Parathyroid adenoma (tissue), 2 donors: ENCODE measurements at regions not wholly inside any gene's neighbourhood (a gene's known extent, or its start where the extent isn't known, plus 50 kb on each side); places are given as distances from the start of the nearest gene placed in this dataset.

ENCODE experiments used
- H2AFZ ChIP-seq: fragments of 300-600 bp; sonication (generic); one replicate; pipeline ENCODE4 v1.7.0; 2017; ENCODE audit warnings: antibody characterized with exemption, mild to moderate bottlenecking
- H3K27ac ChIP-seq: fragments of 300-600 bp; sonication (generic); one replicate; pipeline ENCODE4 v1.7.0; 2017
- H3K27me3 ChIP-seq: fragments of 300-600 bp; sonication (generic); one replicate; pipeline ENCODE4 v1.7.0; 2017; ENCODE audit warnings: low read length; ENCODE audit not compliant: control insufficient read depth, insufficient read depth
- H3K36me3 ChIP-seq: fragments of 300-600 bp; sonication (generic); one replicate; pipeline ENCODE4 v1.7.0; 2017; ENCODE audit warnings: low read length; ENCODE audit not compliant: control insufficient read depth, insufficient read depth
- H3K4me1 ChIP-seq: fragments of 300-600 bp; sonication (generic); one replicate; pipeline ENCODE4 v1.7.0; 2017; ENCODE audit warnings: control low read depth
- H3K4me2 ChIP-seq: fragments of 300-600 bp; sonication (generic); one replicate; pipeline ENCODE4 v1.7.0; 2017; ENCODE audit warnings: low read length
- H3K4me3 ChIP-seq: fragments of 300-600 bp; sonication (generic); one replicate; pipeline ENCODE4 v1.7.0; 2017; ENCODE audit warnings: low read depth, low read length
- H3K79me2 ChIP-seq: fragments of 300-600 bp; sonication (generic); one replicate; pipeline ENCODE4 v1.7.0; 2017; ENCODE audit warnings: control low read depth
- H3K9ac ChIP-seq: fragments of 300-600 bp; sonication (generic); one replicate; pipeline ENCODE4 v1.7.0; 2017; ENCODE audit warnings: mild to moderate bottlenecking
- H3K9me3 ChIP-seq: fragments of 300-600 bp; sonication (generic); one replicate; pipeline ENCODE4 v1.7.0; 2017; ENCODE audit warnings: low read length; ENCODE audit not compliant: control insufficient read depth
- TF ChIP-seq, protein P1 (sequence below): fragments of 300-600 bp; sonication (generic); IDR thresholded peaks from one replicate; pipeline ENCODE4 v1.7.0; 2017; ENCODE audit warnings: antibody characterized with exemption, mild to moderate bottlenecking
- donor health status: primary hyperparathyroidism.

DNA sequence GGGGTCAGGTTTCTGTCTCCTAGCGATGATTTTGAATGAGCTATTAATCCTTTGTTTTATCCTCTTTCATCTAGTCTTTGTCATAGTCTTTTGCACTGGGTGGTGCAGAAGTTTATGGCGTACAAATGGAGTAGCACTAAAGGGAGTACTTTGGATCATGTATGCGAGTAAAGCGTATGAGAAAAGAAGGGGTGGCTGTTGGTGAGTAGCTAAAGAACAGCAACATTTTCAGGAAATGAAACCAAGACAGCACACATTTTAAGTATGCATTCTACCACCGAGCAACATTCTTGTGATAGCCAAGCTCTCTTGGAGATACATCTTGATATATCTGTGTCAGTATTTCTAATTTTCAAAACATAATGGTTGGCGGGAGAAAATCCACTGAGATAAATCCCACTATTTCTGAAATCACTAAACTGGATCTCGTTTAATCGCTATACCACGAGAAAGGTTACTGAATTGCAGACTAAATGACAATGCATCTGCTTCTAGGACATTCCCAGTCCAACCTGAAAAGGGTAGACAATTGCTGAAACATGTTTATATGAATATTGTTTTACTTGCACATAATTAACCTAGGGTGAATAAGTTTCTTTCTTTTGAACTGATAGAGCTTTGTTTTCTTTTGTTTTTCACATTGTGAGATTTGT is 196.1 kb downstream of the TRIM27 start:
- H3K4me1 ChIP-seq = no peaks in the 10 kb centered on the region

DNA sequence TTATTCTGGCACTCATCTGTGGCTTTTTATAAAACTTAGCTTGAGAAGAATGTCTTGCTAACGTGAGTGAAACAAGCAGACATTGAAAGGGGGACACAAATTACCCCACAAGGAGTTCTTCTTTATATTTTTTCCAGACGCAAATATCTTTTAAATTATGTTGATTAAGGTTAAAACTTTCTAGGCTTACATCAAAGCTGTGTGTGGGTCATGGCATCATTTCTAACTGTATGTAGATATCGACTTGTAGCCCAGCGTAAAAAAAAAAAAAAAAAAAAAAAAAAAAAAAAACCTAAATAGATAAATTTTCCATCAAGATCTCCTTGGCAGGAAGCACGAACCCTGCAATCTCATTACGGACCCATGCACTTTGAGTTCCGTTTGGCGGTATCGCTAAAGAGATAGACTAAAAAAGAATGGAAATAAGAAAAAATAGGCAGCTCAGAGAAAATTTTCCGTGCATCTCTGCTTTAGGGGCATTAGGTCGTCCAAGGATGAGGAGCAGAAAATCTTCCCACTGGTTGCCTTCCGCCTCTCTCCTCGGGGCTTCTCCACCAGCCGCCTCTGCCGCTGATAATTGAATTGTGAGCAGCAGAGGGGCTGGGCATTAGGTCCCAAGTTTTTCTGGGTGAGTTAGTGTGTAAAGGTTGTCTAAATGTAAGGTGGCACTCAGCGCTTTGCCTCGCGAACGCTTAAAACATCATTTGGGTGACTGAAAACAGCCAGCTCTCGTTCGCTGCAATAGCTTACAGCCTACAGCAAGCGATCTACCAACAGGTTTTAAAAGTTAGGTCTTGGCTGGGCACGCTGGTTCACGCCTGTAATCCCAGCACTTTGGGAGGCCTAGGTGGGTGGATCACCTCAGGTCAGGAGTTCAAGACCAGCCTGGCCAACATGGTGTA is 194.0 kb downstream of the TRIM27 start:
- Histone ChIP-seq H3K4me1 (no peaks in the 10 kb centered on the region), H3K36me3 (no peaks in the 10 kb centered on the region), H3K9me3 (peaks cover 3% of the 10 kb centered on the region), H2AFZ (no peak overlapping the region), H3K79me2 (no peaks in the 10 kb centered on the region), H3K4me3 (no peak overlapping the region), H3K4me2 (no peak overlapping the region), H3K9ac (no peak overlapping the region), H3K27me3 (peaks cover 7% of the 10 kb centered on the region), H3K27ac (no peak overlapping the region)
- TF ChIP-seq, protein P1, sequence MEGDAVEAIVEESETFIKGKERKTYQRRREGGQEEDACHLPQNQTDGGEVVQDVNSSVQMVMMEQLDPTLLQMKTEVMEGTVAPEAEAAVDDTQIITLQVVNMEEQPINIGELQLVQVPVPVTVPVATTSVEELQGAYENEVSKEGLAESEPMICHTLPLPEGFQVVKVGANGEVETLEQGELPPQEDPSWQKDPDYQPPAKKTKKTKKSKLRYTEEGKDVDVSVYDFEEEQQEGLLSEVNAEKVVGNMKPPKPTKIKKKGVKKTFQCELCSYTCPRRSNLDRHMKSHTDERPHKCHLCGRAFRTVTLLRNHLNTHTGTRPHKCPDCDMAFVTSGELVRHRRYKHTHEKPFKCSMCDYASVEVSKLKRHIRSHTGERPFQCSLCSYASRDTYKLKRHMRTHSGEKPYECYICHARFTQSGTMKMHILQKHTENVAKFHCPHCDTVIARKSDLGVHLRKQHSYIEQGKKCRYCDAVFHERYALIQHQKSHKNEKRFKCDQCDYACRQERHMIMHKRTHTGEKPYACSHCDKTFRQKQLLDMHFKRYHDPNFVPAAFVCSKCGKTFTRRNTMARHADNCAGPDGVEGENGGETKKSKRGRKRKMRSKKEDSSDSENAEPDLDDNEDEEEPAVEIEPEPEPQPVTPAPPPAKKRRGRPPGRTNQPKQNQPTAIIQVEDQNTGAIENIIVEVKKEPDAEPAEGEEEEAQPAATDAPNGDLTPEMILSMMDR = no peak

More for the DNA sequence above, 196.1 kb downstream of the TRIM27 start:
- Histone ChIP-seq H3K36me3 (no peaks in the 10 kb centered on the region), H3K4me2 (no peak overlapping the region), H3K4me3 (no peak overlapping the region), H3K27me3 (peaks cover 7% of the 10 kb centered on the region), H3K9me3 (peaks cover 3% of the 10 kb centered on the region), H2AFZ (no peak overlapping the region), H3K9ac (no peak overlapping the region), H3K27ac (no peak overlapping the region), H3K79me2 (no peaks in the 10 kb centered on the region)
- TF ChIP-seq, protein P1 = no peak

DNA sequence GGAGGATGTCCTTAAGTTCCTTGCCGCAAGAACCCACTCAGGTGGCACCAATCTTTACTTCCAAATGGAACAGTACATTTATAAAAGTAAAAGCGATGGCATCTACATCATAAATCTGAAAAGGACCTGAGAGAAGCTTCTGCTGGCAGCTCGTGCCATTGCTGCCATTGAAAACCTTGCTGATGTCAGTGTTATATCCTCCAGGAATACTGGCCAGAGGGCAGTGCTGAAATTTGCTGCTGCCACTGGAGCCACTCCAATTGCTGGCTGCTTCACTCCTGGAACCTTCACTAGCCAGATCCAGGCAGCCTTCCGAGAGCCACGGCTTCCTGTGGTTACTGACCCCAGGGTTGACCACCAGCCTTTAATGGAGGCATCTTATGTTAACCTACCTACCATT is 191.7 kb downstream of the TRIM27 start:
- TF ChIP-seq, protein P1 = no peak
- no peak overlapping the region for H3K4me2 ChIP-seq
- H3K4me3 ChIP-seq = no peak overlapping the region
- peaks cover 14% of the 10 kb centered on the region for H3K27me3 ChIP-seq
- no peaks in the 10 kb centered on the region for H3K4me1 ChIP-seq
- no peaks in the 10 kb centered on the region for H3K9me3 ChIP-seq
- no peaks in the 10 kb centered on the region for H3K79me2 ChIP-seq
- H2AFZ ChIP-seq = no peak overlapping the region
- no peak overlapping the region for H3K9ac ChIP-seq
- no peaks in the 10 kb centered on the region for H3K36me3 ChIP-seq
- no peak overlapping the region for H3K27ac ChIP-seq

DNA sequence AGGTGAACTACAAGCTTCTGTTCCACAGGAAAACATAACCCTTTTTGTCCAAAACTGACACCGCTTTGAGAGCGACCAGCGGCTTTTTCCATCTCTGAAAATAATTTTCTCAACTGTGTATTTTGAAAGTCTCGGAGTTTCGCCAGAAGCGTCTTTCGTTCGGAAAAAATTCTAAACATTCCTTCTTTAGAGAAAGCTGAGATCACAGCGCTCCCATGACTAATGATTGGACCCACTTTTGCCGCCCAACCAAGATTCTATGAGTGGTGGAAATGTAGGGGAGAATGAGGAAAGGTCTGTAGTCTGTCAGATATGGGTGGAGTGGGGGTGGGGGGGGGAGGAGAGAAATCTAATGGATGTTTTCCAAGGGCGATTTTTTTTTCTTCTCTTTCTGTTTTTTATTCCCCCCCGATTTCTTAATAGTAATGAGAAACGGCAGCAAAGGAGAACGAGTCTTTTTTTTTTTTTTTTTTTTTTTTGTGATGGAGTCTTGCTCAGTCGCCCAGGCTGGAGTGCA is 189.3 kb downstream of the TRIM27 start:
- Histone ChIP-seq H3K27ac (no peak overlapping the region), H2AFZ (no peak overlapping the region), H3K4me1 (no peaks in the 10 kb centered on the region), H3K79me2 (no peaks in the 10 kb centered on the region), H3K36me3 (no peaks in the 10 kb centered on the region), H3K27me3 (peaks cover 14% of the 10 kb centered on the region), H3K9ac (no peak overlapping the region), H3K9me3 (no peaks in the 10 kb centered on the region), H3K4me2 (no peak overlapping the region), H3K4me3 (no peak overlapping the region)
- TF ChIP-seq, protein P1 = no peak
